Cardiac fibroblast (primary cell): ENCODE measurements at regions not wholly inside any gene's neighbourhood (a gene's known extent, or its start where the extent isn't known, plus 50 kb on each side); places are given as distances from the start of the nearest gene placed in this dataset.

Source experiments
- DNase-seq, 2 donors: peaks; one replicate each; pipeline versions ENCODE4 v3.0.0 to v3.0.0-alpha.2; 2010; ENCODE audit warnings: low read depth in 2 of 2
- H3K4me3 ChIP-seq, 2 donors: replicated peaks in 1 of 2; 1 replicate in 1 of 2; 2 replicates in 1 of 2; pipeline ENCODE4 v1.5.1; 2011; ENCODE audit warnings: low read depth in 2 of 2, low read length in 2 of 2, mild to moderate bottlenecking in 2 of 2, moderate library complexity in 1 of 2
- CTCF ChIP-seq: IDR thresholded peaks from one replicate; pipeline ENCODE4 v1.5.1; 2011; ENCODE audit warnings: low read depth, mild to moderate bottlenecking, low read length, inconsistent platforms

- DNase-seq = no peak
- H3K4me3 ChIP-seq = no peak overlapping the region
- no peak for TF ChIP-seq CTCF
Measured at GRCh38 chr11:110870816-110871522, 158.7 kb upstream of the ARHGAP20 start.

- TF ChIP-seq CTCF = no peak
- DNase-seq = no peak
- no peak overlapping the region for H3K4me3 ChIP-seq
Measured at GRCh38 chr11:110867951-110868350, 155.7 kb upstream of the ARHGAP20 start.

GRCh38 chr11:110866081-110866480 lies 153.8 kb upstream of the ARHGAP20 start:
- DNase-seq = no peak
- TF ChIP-seq CTCF = no peak

GRCh38 chr11:110862407-110862806 lies 150.2 kb upstream of the ARHGAP20 start:
- no peak overlapping the region for H3K4me3 ChIP-seq
- TF ChIP-seq CTCF = no peak
- no peak for DNase-seq

More at GRCh38 chr11:110866081-110866480, 153.8 kb upstream of the ARHGAP20 start:
- no peak overlapping the region for H3K4me3 ChIP-seq

GRCh38 chr11:110860461-110860860 lies 148.2 kb upstream of the ARHGAP20 start:
- TF ChIP-seq CTCF = no peak
- H3K4me3 ChIP-seq = no peak overlapping the region
- no peak for DNase-seq

- no peak for DNase-seq
- no peak overlapping the region for H3K4me3 ChIP-seq
- no peak for TF ChIP-seq CTCF
Measured at GRCh38 chr11:110859998-110860397, 147.8 kb upstream of the ARHGAP20 start.
